GOT3 (cell line): ENCODE measurements at regions not wholly inside any gene's neighbourhood (a gene's known extent, or its start where the extent isn't known, plus 50 kb on each side); places are given as distances from the start of the nearest gene placed in this dataset.

ENCODE experiments used
- DNase-seq: peaks from one replicate; lab custom pipeline; 2025; ENCODE audit warnings: mixed read lengths; lab: John Stamatoyannopoulos, UW

GRCh38 chrX:15915959-15916703 is 61.5 kb upstream of the AP1S2 start:
- no peak for DNase-seq

- no peak for DNase-seq
Measured at GRCh38 chrX:15914486-15914885, 59.9 kb upstream of the AP1S2 start.

- no peak for DNase-seq
Measured at GRCh38 chrX:15913146-15913545, 58.5 kb upstream of the AP1S2 start.

- no peak for DNase-seq
Measured at GRCh38 chrX:15911734-15912550, 57.3 kb upstream of the AP1S2 start.

GRCh38 chrX:15909605-15910004 is 55.0 kb upstream of the AP1S2 start:
- no peak for DNase-seq

GRCh38 chrX:15908603-15909290 is 54.1 kb upstream of the AP1S2 start:
- no peak for DNase-seq

- DNase-seq, result no peak
Measured at GRCh38 chrX:15906041-15906943, 51.7 kb upstream of the AP1S2 start.
